Ovary (tissue), 7 donors: ENCODE measurements at regions not wholly inside any gene's neighbourhood (a gene's known extent, or its start where the extent isn't known, plus 50 kb on each side); places are given as distances from the start of the nearest gene placed in this dataset.

ENCODE experiments used
- DNase-seq, 5 donors: peaks; one replicate each; pipeline ENCODE4 v3.0.0-alpha.2; 2019 to 2020
- H3K27ac ChIP-seq, 2 donors: fragments of 200-600 bp; one replicate each; pipeline versions ENCODE4 v1.5.1 to v1.8.0; 2019 to 2022
- H3K27me3 ChIP-seq: fragments of 200-600 bp; one replicate; pipeline ENCODE4 v1.8.0; 2022
- H3K36me3 ChIP-seq: fragments of 200-600 bp; sonication (generic); one replicate; pipeline ENCODE4 v1.5.1; 2019
- H3K4me1 ChIP-seq: one replicate; pipeline ENCODE4 v1.8.1; 2013; ENCODE audit warnings: mild to moderate bottlenecking, moderate library complexity; ENCODE audit not compliant: insufficient read depth
- H3K4me3 ChIP-seq: fragments of 200-600 bp; sonication (generic); one replicate; pipeline ENCODE4 v1.5.1; 2017
- H3K9me3 ChIP-seq, 2 donors: fragments of 200-600 bp in 1 of 2; sonication (generic) in 1 of 2; one replicate each; pipeline versions ENCODE4 v1.5.1 to v1.8.1; 2013 to 2019; ENCODE audit warnings: mild to moderate bottlenecking in 1 of 2, moderate library complexity in 1 of 2
- EP300 ChIP-seq: sonication (generic); formaldehyde crosslinking; IDR thresholded peaks from one replicate; pipeline ENCODE4 v1.6.1; 2017; ENCODE audit warnings: antibody characterized with exemption
- WGBS, 3 donors: extraction: QIAGEN DNeasy Blood & Tissue Kit in 1 of 3; methylation state at CpG; one replicate each; pipeline versions ENCODE4 v1.1.5 to v1.1.7; 2013 to 2017; 5-methylcytosine and 5-hydroxymethylcytosine counted together
- intact Hi-C, 4 donors: fragments of 100-400 bp; cut with DNase I; formaldehyde crosslinking; loops; one replicate each; pipeline versions ENCODE4 v1.11.0 to v1.15.1; 2022 to 2023
- donor health status: DM: no; HTN: no; CAD: no; lungs with moderate emphysema.
- donor health status: DM: no; HTN: no; CAD: no.
- donor health status: Bipolar disorder and iron deficiency.
- donor health status: DM: no; HTN: no; CAD: no.
- donor health status: DM: yes; HTN: yes; CAD: no.

DNA sequence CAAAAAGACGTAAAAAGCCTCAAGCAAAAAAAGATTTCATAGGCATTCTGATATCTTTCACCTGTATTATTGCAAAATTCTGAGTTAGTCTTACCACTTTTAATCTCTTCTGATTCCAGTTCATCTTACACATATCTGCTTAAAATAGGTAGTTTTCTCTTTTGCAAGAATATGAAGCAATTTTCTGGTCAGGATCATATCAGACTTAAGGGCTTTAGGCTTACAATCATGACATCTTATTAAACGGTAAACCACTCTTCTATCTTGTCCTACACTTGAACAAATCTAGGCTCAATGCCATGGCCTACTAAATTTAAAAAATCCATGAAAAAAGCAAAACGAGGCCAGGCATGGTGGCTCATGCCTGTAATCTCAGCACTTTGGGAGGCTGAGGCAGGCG is 50.1 kb upstream of the GAREM1 start:
- WGBS, 3 donors: 77 to 82% (median 79%) methylated on average over 4 of the region's 4 CpGs
- Histone ChIP-seq H3K36me3 (no peaks in the 10 kb centered on the region), H3K27ac (no peak overlapping the region), H3K27me3 (no peaks in the 10 kb centered on the region), H3K4me3 (no peak overlapping the region), H3K4me1 (no peaks in the 10 kb centered on the region), H3K9me3 (no peaks in the 10 kb centered on the region)
- intact Hi-C loops: no loop called here
- DNase-seq: no peak
- TF ChIP-seq EP300: no peak
